ENCODE measurements at regions not wholly inside any gene's neighbourhood (a gene's known extent, or its start where the extent isn't known, plus 50 kb on each side); places are given as distances from the start of the nearest gene placed in this dataset.

DNA sequence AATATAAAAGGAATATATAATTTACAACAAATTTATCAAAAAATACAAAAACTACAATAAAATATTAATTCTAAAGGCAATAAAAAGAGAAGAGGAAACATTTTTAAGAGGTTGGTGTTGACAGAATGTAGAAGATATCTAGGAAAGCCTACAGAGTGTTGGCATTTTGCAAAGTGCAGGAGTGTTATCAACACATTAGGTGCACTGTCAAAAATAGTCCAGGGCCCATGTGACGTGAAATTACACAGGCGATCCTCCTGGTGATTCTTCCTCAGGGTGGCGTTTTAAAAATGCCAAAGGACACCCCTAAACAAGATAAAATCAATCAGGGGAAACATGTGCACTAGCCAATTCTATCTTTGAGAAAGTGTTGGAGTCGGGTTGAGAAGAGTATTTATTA, 222.7 kb downstream of the ARPP21 start:
- H3K27me3 Mint-ChIP-seq (ENCODE audit: insufficient read depth, unreplicated experiment), result no peaks in the 10 kb centered on the region
- Histone ChIP-seq H3K9me3 (peaks cover 2% of the 10 kb centered on the region; the same call in 1 of the 2 replicates), H3K36me3 (ENCODE audit: control insufficient read depth, insufficient read depth, low read length) (no peaks in the 10 kb centered on the region), H3K27me3 (replicated peaks; ENCODE audit: control insufficient read depth, insufficient read depth, low read length) (no peaks in the 10 kb centered on the region), H3K4me1 (peaks cover 30% of the 10 kb centered on the region), H3K4me3 (ENCODE audit: low read depth, low read length) (no peak overlapping the region)
- DNase-seq, result no peak
- TF ChIP-seq, protein P1, sequence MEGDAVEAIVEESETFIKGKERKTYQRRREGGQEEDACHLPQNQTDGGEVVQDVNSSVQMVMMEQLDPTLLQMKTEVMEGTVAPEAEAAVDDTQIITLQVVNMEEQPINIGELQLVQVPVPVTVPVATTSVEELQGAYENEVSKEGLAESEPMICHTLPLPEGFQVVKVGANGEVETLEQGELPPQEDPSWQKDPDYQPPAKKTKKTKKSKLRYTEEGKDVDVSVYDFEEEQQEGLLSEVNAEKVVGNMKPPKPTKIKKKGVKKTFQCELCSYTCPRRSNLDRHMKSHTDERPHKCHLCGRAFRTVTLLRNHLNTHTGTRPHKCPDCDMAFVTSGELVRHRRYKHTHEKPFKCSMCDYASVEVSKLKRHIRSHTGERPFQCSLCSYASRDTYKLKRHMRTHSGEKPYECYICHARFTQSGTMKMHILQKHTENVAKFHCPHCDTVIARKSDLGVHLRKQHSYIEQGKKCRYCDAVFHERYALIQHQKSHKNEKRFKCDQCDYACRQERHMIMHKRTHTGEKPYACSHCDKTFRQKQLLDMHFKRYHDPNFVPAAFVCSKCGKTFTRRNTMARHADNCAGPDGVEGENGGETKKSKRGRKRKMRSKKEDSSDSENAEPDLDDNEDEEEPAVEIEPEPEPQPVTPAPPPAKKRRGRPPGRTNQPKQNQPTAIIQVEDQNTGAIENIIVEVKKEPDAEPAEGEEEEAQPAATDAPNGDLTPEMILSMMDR (IDR thresholded peaks at IDR 0.05; ENCODE audit: insufficient read depth in 1 of 2, low read depth in 1 of 2, low read length in 1 of 2, severe bottlenecking in 1 of 2, unreplicated experiment in 1 of 2), result no peak
- intact Hi-C loops (cut with micrococcal nuclease; ENCODE audit: unreplicated experiment), result no loop called here
- H3K4me1 Mint-ChIP-seq (ENCODE audit: low read depth, unreplicated experiment), result peaks cover 14% of the 10 kb centered on the region
- no peak overlapping the region for H3K27ac Mint-ChIP-seq (ENCODE audit: unreplicated experiment)
- POLR2A ChIA-PET, result no interaction called here
- CTCF ChIA-PET, result no interaction called here
- H3K9me3 Mint-ChIP-seq (ENCODE audit: unreplicated experiment), result no peaks in the 10 kb centered on the region
- H3K36me3 Mint-ChIP-seq (ENCODE audit: insufficient read depth, unreplicated experiment), result no peaks in the 10 kb centered on the region
- H3K4me3 Mint-ChIP-seq (ENCODE audit: unreplicated experiment), result no peak overlapping the region
- BruUV-seq (replicated peaks), result no TSS peak

DNA sequence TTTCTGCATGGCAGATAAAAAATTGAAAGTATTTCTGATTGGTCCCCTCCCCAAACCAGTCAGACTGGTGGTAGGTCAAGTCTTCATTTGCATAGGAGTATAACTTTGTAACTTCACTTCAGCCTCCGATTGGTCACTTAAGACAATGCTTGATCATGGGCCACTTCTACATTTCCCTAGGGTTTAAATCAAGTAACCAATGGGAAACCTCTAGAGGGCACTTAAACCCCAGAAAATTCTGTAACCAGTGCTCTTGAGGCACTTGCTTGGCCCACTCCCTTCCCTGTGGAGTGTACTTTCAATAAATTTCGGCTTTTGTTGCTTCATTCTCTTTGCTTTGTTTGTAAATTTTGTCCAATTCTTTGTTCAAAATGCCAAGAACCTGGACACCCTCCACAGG, 225.5 kb downstream of the ARPP21 start:
- Mint-ChIP-seq H3K4me1 (ENCODE audit: low read depth, unreplicated experiment) (peaks cover 5% of the 10 kb centered on the region), H3K36me3 (ENCODE audit: insufficient read depth, unreplicated experiment) (no peaks in the 10 kb centered on the region), H3K27ac (ENCODE audit: unreplicated experiment) (no peak overlapping the region), H3K27me3 (ENCODE audit: insufficient read depth, unreplicated experiment) (no peaks in the 10 kb centered on the region), H3K4me3 (ENCODE audit: unreplicated experiment) (no peak overlapping the region), H3K9me3 (ENCODE audit: unreplicated experiment) (no peaks in the 10 kb centered on the region)
- CTCF ChIA-PET, result no interaction called here
- no TSS peak for BruUV-seq (replicated peaks)
- H3K4me1 ChIP-seq, result peaks cover 30% of the 10 kb centered on the region
- no peak overlapping the region for H3K4me3 ChIP-seq (ENCODE audit: low read depth, low read length)
- intact Hi-C loops (cut with micrococcal nuclease; ENCODE audit: unreplicated experiment), result loop anchor here (2.0 kb wide), 1 partner anchor 44 kb away; no protein-coding TSS in a partner anchor
- H3K36me3 ChIP-seq (ENCODE audit: control insufficient read depth, insufficient read depth, low read length), result no peaks in the 10 kb centered on the region
- no peaks in the 10 kb centered on the region for H3K27me3 ChIP-seq (replicated peaks; ENCODE audit: control insufficient read depth, insufficient read depth, low read length)
- H3K9me3 ChIP-seq, result no peaks in the 10 kb centered on the region
- DNase-seq, result no peak
- TF ChIP-seq, protein P1 (IDR thresholded peaks at IDR 0.05; ENCODE audit: insufficient read depth in 1 of 2, low read depth in 1 of 2, low read length in 1 of 2, severe bottlenecking in 1 of 2, unreplicated experiment in 1 of 2), result no peak
- POLR2A ChIA-PET, result no interaction called here

DNA sequence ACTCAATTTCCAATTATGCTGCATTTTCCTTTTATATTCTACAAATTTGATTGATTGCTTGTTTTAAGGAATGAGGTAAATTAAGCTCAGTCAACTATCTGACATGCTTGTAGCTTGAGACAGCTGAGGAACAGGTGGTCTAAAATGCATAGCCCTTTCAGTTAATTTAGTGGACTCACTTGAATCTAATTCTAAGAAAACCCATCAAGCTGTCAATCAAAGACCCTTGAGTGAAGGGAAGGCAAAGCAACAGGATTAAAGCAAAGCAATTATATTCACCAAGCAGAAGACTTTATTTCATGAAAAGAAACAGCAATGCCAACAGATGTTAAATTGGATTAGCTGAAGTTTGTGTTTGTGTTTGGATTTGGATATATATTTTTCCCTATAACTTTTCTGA, 228.5 kb downstream of the ARPP21 start:
- ChIA-PET POLR2A (no interaction called here), CTCF (no interaction called here)
- Mint-ChIP-seq H3K36me3 (ENCODE audit: insufficient read depth, unreplicated experiment) (peaks cover 4% of the 10 kb centered on the region), H3K4me1 (ENCODE audit: low read depth, unreplicated experiment) (peaks cover under 1% of the 10 kb centered on the region), H3K27ac (ENCODE audit: unreplicated experiment) (no peak overlapping the region), H3K4me3 (ENCODE audit: unreplicated experiment) (no peak overlapping the region), H3K9me3 (ENCODE audit: unreplicated experiment) (no peaks in the 10 kb centered on the region), H3K27me3 (ENCODE audit: insufficient read depth, unreplicated experiment) (no peaks in the 10 kb centered on the region)
- Histone ChIP-seq H3K4me1 (peaks cover 25% of the 10 kb centered on the region), H3K9me3 (no peaks in the 10 kb centered on the region), H3K27me3 (replicated peaks; ENCODE audit: control insufficient read depth, insufficient read depth, low read length) (no peaks in the 10 kb centered on the region), H3K4me3 (ENCODE audit: low read depth, low read length) (no peak overlapping the region), H3K36me3 (ENCODE audit: control insufficient read depth, insufficient read depth, low read length) (no peaks in the 10 kb centered on the region)
- no TSS peak for BruUV-seq (replicated peaks)
- no peak for DNase-seq
- intact Hi-C loops (cut with micrococcal nuclease; ENCODE audit: unreplicated experiment), result no loop called here
- TF ChIP-seq, protein P1 (IDR thresholded peaks at IDR 0.05; ENCODE audit: insufficient read depth in 1 of 2, low read depth in 1 of 2, low read length in 1 of 2, severe bottlenecking in 1 of 2, unreplicated experiment in 1 of 2), result no peak

All from Caco-2 (cell line).